Heart left ventricle (tissue), 16 donors: ENCODE measurements at regions not wholly inside any gene's neighbourhood (a gene's known extent, or its start where the extent isn't known, plus 50 kb on each side); places are given as distances from the start of the nearest gene placed in this dataset.
A peak's percentile ranks its signal among the peaks of the same experiment; 100 is the strongest.

ENCODE experiments used
- ATAC-seq, 4 donors: fragments of 200-7000 bp; cut with Tn5 transposase; one replicate each; pipeline ENCODE4 v1.9.1; 2020 to 2022; ENCODE audit warnings: moderate library complexity in 4 of 4, mild to moderate bottlenecking in 3 of 4, moderate number of reproducible peaks in 1 of 4
- DNase-seq, 5 donors: peaks; one replicate each; pipeline ENCODE4 v3.0.0-alpha.2; 2020
- H3K27ac ChIP-seq, 12 donors: fragments of 200-600 bp; sonication (generic) in 4 of 12; one replicate each; pipeline versions ENCODE4 v1.5.0 to v1.8.0; 2016 to 2022; ENCODE audit warnings: mild to moderate bottlenecking in 2 of 12
- H3K27me3 ChIP-seq, 9 donors: fragments of 200-600 bp; sonication (generic) in 2 of 9; one replicate each; pipeline versions ENCODE4 v1.5.1 to v1.8.0; 2016 to 2022; ENCODE audit warnings: mild to moderate bottlenecking in 3 of 9
- H3K36me3 ChIP-seq, 9 donors: fragments of 200-600 bp; sonication (generic) in 2 of 9; one replicate each; pipeline versions ENCODE4 v1.5.0 to v1.8.0; 2018 to 2022; ENCODE audit warnings: mild to moderate bottlenecking in 2 of 9
- H3K4me1 ChIP-seq, 12 donors: fragments of 200-600 bp; sonication (generic) in 4 of 12; one replicate each; pipeline versions ENCODE4 v1.5.0 to v1.8.0; 2016 to 2022; ENCODE audit warnings: mild to moderate bottlenecking in 3 of 12
- H3K4me3 ChIP-seq, 12 donors: fragments of 200-600 bp; sonication (generic) in 4 of 12; one replicate each; pipeline versions ENCODE4 v1.5.0 to v1.8.0; 2017 to 2022; ENCODE audit warnings: mild to moderate bottlenecking in 9 of 12, moderate library complexity in 4 of 12
- H3K9me3 ChIP-seq, 12 donors: fragments of 200-600 bp; sonication (generic) in 4 of 12; one replicate each; pipeline versions ENCODE4 v1.5.0 to v1.8.0; 2016 to 2022; ENCODE audit warnings: mild to moderate bottlenecking in 1 of 12
- CTCF ChIP-seq, 12 donors: fragments of 200-600 bp; sonication (generic) in 4 of 12; IDR thresholded peaks; one replicate each; pipeline versions ENCODE4 v1.5.0 to v1.8.0; 2018 to 2022; ENCODE audit warnings: antibody characterized with exemption in 12 of 12, mild to moderate bottlenecking in 5 of 12
- POLR2A ChIP-seq, 2 donors: fragments of 450-650 bp; IDR thresholded peaks; one replicate each; pipeline ENCODE4 v1.6.1; 2017; ENCODE audit warnings: antibody characterized with exemption in 2 of 2, mild to moderate bottlenecking in 2 of 2, moderate library complexity in 2 of 2
- WGBS, 4 donors: extraction: QIAGEN DNeasy Blood & Tissue Kit in 2 of 4; methylation state at CpG; one replicate each; pipeline versions ENCODE4 v1.1.5 to v1.1.7; 2013 to 2018; 5-methylcytosine and 5-hydroxymethylcytosine counted together
- intact Hi-C, 10 donors: fragments of 100-400 bp; cut with DNase I; formaldehyde crosslinking; loops; one replicate each; pipeline versions ENCODE4 v1.11.1 to v1.14.2; 2022
- donor health status: ischemic (EF 13 %, LVEDD 7.1; RV severe dilation, severe dysfunction).
- donor health status: healthy with polysubstance abuse.
- donor health status: DM: no; HTN: yes; CAD: no.
- donor health status: DM: no; HTN: no; CAD: no.
- donor health status: ischemic (EF 25% LVEDD 6.9; RV normal size, moderate dysfunction).
- donor health status: ischemic (EF 25% LVEDD 5.7; RV mildly dilated, moderate dysfunction).
- donor health status: healthy.
- donor health status: DM: yes; HTN: yes; CAD: no.
- donor health status: ischemic (EF 35%, LVEDD 5.7; RV mildly dilated, moderate dysfunction).
- donor health status: nonischemic (EF 11% LVEDD 7.7; RV severe dilation, severe dysfunction).
- donor health status: DM: yes; HTN: yes; CAD: no.
- donor health status: PGD.
- donor health status: ischemic (EF 29% LVEDD 5.4; RV normal size, mild dysfunction).
- donor health status: nonischemic (EF 23%, LVEDD 6.1; RV moderate dilation, normal function).

- Histone ChIP-seq H3K9me3 (peaks cover 0 to 8% (median 0%) of the 10 kb centered on the region in 12 donors), H3K4me1 (no peaks in the 10 kb centered on the region), H3K27ac (no peak overlapping the region), H3K4me3 (no peak overlapping the region), H3K36me3 (no peaks in the 10 kb centered on the region), H3K27me3 (peaks cover 0 to 15% (median 0%) of the 10 kb centered on the region in 9 donors)
- DNase-seq (peak in 1 of 5 donors; percentile 15), ATAC-seq (no peak)
- TF ChIP-seq POLR2A (IDR thresholded peaks at IDR 0.05) (no peak), CTCF (IDR thresholded peaks at IDR 0.05) (no peak)
- 83 to 89% (median 85%) methylated on average over 10 to 13 of the region's 13 CpGs for WGBS, 4 donors
- intact Hi-C loops, result loop anchor here in 1 of 10 donors (5.0 kb wide), 1 partner anchor 50 kb away; no protein-coding TSS in a partner anchor
Measured at GRCh38 chr11:2072551-2073261, 66.5 kb downstream of the IGF2 start.

DNA sequence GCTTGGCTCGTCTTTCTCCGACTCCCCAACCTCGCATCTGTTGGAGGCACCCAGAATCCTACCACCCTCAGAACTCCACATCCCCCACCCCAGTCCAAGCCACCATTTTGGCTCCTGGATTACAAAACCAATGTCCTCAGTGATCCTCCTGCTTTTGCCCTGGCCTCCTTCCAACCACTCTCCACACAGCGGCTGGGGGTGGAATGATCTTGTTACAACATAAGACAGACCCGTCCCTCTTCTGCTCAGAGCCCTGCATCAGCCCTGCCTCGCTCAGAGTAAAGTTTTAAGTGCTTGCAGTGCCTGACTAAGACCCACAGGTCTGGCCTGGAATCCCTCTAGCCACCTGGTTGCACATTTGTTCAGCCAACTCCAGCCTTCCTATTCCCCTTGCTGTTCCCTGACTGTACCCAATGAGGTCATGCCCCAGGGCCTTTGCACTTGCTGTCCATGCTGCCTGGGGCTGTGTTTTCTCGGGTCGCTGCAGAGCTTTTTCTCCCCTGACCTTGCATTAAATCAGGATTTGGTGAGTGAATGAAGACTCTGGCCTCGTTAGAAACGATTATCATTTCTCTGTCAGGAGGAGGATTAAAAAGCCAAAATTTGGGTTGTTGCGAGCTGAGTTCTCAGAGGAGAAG, 67.3 kb downstream of the IGF2 start:
- no peak for DNase-seq
- TF ChIP-seq CTCF (IDR thresholded peaks at IDR 0.05) (no peak), POLR2A (IDR thresholded peaks at IDR 0.05) (no peak)
- no peak overlapping the region for H3K4me3 ChIP-seq
- no peaks in the 10 kb centered on the region for H3K36me3 ChIP-seq
- H3K4me1 ChIP-seq, result no peaks in the 10 kb centered on the region
- WGBS, 4 donors, result 80 to 85% (median 83%) methylated on average over 11 of the region's 11 CpGs
- intact Hi-C loops, result loop anchor here in 1 of 10 donors (5.0 kb wide), 1 partner anchor 50 kb away; no protein-coding TSS in a partner anchor
- peaks cover 0 to 19% (median 0%) of the 10 kb centered on the region in 9 donors for H3K27me3 ChIP-seq
- ATAC-seq, result no peak
- H3K9me3 ChIP-seq, result peaks cover 0 to 8% (median 0%) of the 10 kb centered on the region in 12 donors
- H3K27ac ChIP-seq, result no peak overlapping the region
